GM12878 (cell line): ENCODE measurements at regions not wholly inside any gene's neighbourhood (a gene's known extent, or its start where the extent isn't known, plus 50 kb on each side); places are given as distances from the start of the nearest gene placed in this dataset.

Experiments
- ATAC-seq: fragments of 200-7000 bp; cut with Tn5 transposase; 3 replicates; pipeline ENCODE4 v1.9.1; 2020; ENCODE audit warnings: mild to moderate bottlenecking, moderate library complexity
- BruUV-seq: library from RNA; stranded (reverse); fragments of 400-500 nt; replicated peaks from 2 replicates; lab custom pipeline; 2021; lab: Mats Ljungman, UMichigan
- CTCF ChIA-PET: fragments of 300-600 bp; sonication (Branson Sonifier 250); formaldehyde crosslinking; extraction: SDS; loops from one replicate; lab custom pipeline; 2021; ENCODE audit warnings: inconsistent platforms; lab: Yijun Ruan, JAX
- POLR2A ChIA-PET: fragments of 350-600 bp; formaldehyde crosslinking; extraction: SDS; loops from one replicate; lab custom pipeline; 2021; ENCODE audit warnings: inconsistent platforms; lab: Charles Lee
- RAD21 ChIA-PET: fragments of 300-600 bp; sonication (Branson Sonifier 250); formaldehyde crosslinking; loops from one replicate; lab custom pipeline; 2023; ENCODE audit warnings: antibody characterized with exemption; ENCODE audit not compliant: unreplicated experiment; lab: Charles Lee
- SMC1A ChIA-PET: fragments of 300-600 bp; sonication (Branson Sonifier 250); formaldehyde crosslinking; loops from one replicate; lab custom pipeline; 2023; ENCODE audit not compliant: unreplicated experiment, uncharacterized antibody; lab: Charles Lee
- DNase-seq: peaks from one replicate; pipeline ENCODE4 v3.0.0-alpha.2; 2011; ENCODE audit warnings: low read depth, low spot score
- FAIRE-seq: peaks from 3 replicates; lab custom pipeline; 2011; peaks lifted over from hg19 to GRCh38; lab: Jason Lieb, UNC
- H2AFZ ChIP-seq: 2 replicates; pipeline ENCODE4 v1.6.0; 2011; ENCODE audit warnings: low read depth, low read length, control low read depth; ENCODE audit not compliant: control insufficient read depth
- H3K27ac ChIP-seq: 2 replicates; pipeline ENCODE4 v1.5.1; 2011; ENCODE audit warnings: control low read depth; ENCODE audit not compliant: control insufficient read depth, insufficient read depth
- H3K27me3 ChIP-seq, 2 experiments: replicated peaks in 1 of 2; 2 replicates each; pipeline versions ENCODE4 v1.6.0 to v1.6.1; 2011; ENCODE audit warnings: low read length in 1 of 2; ENCODE audit not compliant: control insufficient read depth in 2 of 2, insufficient read depth in 2 of 2
- H3K36me3 ChIP-seq, 2 experiments: 2 replicates each; pipeline ENCODE4 v1.5.1; 2011; ENCODE audit warnings: low read length in 1 of 2; ENCODE audit not compliant: control insufficient read depth in 2 of 2, insufficient read depth in 2 of 2
- H3K4me1 ChIP-seq: 2 replicates; pipeline ENCODE4 v1.6.1; 2011; ENCODE audit warnings: mild to moderate bottlenecking, low read length, moderate library complexity, mixed read lengths; ENCODE audit not compliant: control insufficient read depth, insufficient read depth
- H3K4me2 ChIP-seq: 2 replicates; pipeline ENCODE4 v1.6.0; 2011; ENCODE audit warnings: control low read depth; ENCODE audit not compliant: control insufficient read depth, insufficient read depth
- H3K4me3 ChIP-seq: fragments of 200-600 bp; sonication (generic); 2 replicates; pipeline ENCODE4 v1.5.1; 2016
- H3K79me2 ChIP-seq: 2 replicates; pipeline ENCODE4 v1.6.0; 2011; ENCODE audit warnings: low read length; ENCODE audit not compliant: control insufficient read depth, insufficient read depth
- H3K9ac ChIP-seq: 2 replicates; pipeline ENCODE4 v1.8.0; 2011; ENCODE audit warnings: low read length, control low read depth, mixed read lengths; ENCODE audit not compliant: control insufficient read depth, insufficient read depth
- H3K9me3 ChIP-seq: replicated peaks from 3 replicates; pipeline ENCODE4 v1.5.1; 2011; ENCODE audit warnings: mild to moderate bottlenecking, low read length; ENCODE audit not compliant: control insufficient read depth, insufficient read depth
- H4K20me1 ChIP-seq: 2 replicates; pipeline ENCODE4 v1.6.0; 2011; ENCODE audit not compliant: control insufficient read depth, insufficient read depth
- ATF2 ChIP-seq: IDR thresholded peaks from 2 replicates; pipeline ENCODE4 v1.6.1; 2012; ENCODE audit warnings: low read length, inconsistent platforms
- ATF3 ChIP-seq: IDR thresholded peaks from 2 replicates; pipeline ENCODE4 v1.6.1; 2011; ENCODE audit warnings: low read depth, mild to moderate bottlenecking, low read length, moderate library complexity, borderline replicate concordance; ENCODE audit errors: extremely low read depth
- BHLHE40 ChIP-seq, 2 experiments: fragments of 450-650 bp in 1 of 2; IDR thresholded peaks; 2 replicates each; pipeline ENCODE4 v1.6.1; 2011 to 2017; ENCODE audit warnings: low read depth in 2 of 2, borderline replicate concordance in 1 of 2, improper control_type of control experiment in 1 of 2, low read length in 1 of 2, mild to moderate bottlenecking in 1 of 2
- HDAC6 ChIP-seq: fragments of 200-600 bp; sonication (generic); IDR thresholded peaks from one replicate; pipeline ENCODE4 v1.8.0; 2017; ENCODE audit warnings: antibody characterized with exemption; ENCODE audit not compliant: unreplicated experiment
- HSF1 ChIP-seq: fragments of 150-350 bp; IDR thresholded peaks from 2 replicates; pipeline ENCODE4 v1.6.1; 2014; ENCODE audit warnings: mild to moderate bottlenecking, low read depth, low read length
- LARP7 ChIP-seq: fragments of 450-650 bp; IDR thresholded peaks from 2 replicates; pipeline ENCODE4 v1.6.1; 2017; ENCODE audit warnings: mild to moderate bottlenecking
- NBN ChIP-seq: fragments of 450-650 bp; IDR thresholded peaks from 2 replicates; pipeline ENCODE4 v1.6.1; 2016
- NFXL1 ChIP-seq: fragments of 450-650 bp; IDR thresholded peaks from 2 replicates; pipeline ENCODE4 v1.6.1; 2017; ENCODE audit warnings: antibody characterized with exemption, mild to moderate bottlenecking, borderline replicate concordance
- NR2C2 ChIP-seq: IDR thresholded peaks from 2 replicates; pipeline ENCODE4 v1.6.1; 2011; ENCODE audit warnings: borderline replicate concordance, low read depth; ENCODE audit not compliant: control insufficient read depth, insufficient read length
- RAD51 ChIP-seq: fragments of 450-650 bp; IDR thresholded peaks from 2 replicates; pipeline ENCODE4 v1.6.1; 2016; ENCODE audit warnings: moderate library complexity, mild to moderate bottlenecking, inconsistent platforms
- SREBF2 ChIP-seq: IDR thresholded peaks from 2 replicates; pipeline ENCODE4 v1.6.1; 2012; ENCODE audit warnings: mild to moderate bottlenecking, low read length
- WGBS: methylation state at CpG from one replicate; pipeline ENCODE4 v1.1.6; 2016; ENCODE audit warnings: low lambda C conversion rate; ENCODE audit not compliant: insufficient replicate concordance, insufficient coverage; ENCODE audit errors: missing lambda C conversion rate; 5-methylcytosine and 5-hydroxymethylcytosine counted together
- in situ Hi-C: fragments of 300-500 bp; cut with MboI; formaldehyde crosslinking; loops from 9 replicates; pipeline ENCODE4 v1.14.3; 2018; ENCODE audit warnings: mixed read lengths
- intact Hi-C: fragments of 100-400 bp; cut with micrococcal nuclease; formaldehyde crosslinking; loops from one replicate; pipeline ENCODE4 v1.14.2; 2022; ENCODE audit not compliant: unreplicated experiment

- TF ChIP-seq ATF3 (no peak), HSF1 (no peak), SREBF2 (no peak), BHLHE40 (IDR thresholded peaks at IDR 0.05; ENCODE audit: borderline replicate concordance in 1 of 2, low read depth in 2 of 2, low read length in 1 of 2) (no peak), NBN (no peak), HDAC6 (no peak), ATF2 (no peak), NR2C2 (no peak), LARP7 (no peak), RAD51 (no peak), NFXL1 (no peak)
- 66% methylated on average over 3 of the region's 3 CpGs for WGBS
- ChIA-PET SMC1A (interaction anchor here (0.7 kb wide), 2 partner anchors 262 to 297 kb away, joined by 3 to 4 read pairs; no protein-coding TSS in a partner anchor), CTCF (interaction anchor here (0.7 to 1.5 kb wide), 2 partner anchors 265 to 836 kb away, joined by 3 to 4 read pairs; no protein-coding TSS in a partner anchor), RAD21 (no interaction called here), POLR2A (no interaction called here)
- Histone ChIP-seq H3K9me3 (no peaks in the 10 kb centered on the region), H3K27ac (no peak overlapping the region), H3K4me2 (no peak overlapping the region), H3K36me3 (no peaks in the 10 kb centered on the region), H3K27me3 (no peaks in the 10 kb centered on the region), H3K4me3 (no peak overlapping the region), H4K20me1 (no peaks in the 10 kb centered on the region), H2AFZ (no peak overlapping the region), H3K4me1 (no peaks in the 10 kb centered on the region), H3K9ac (no peak overlapping the region), H3K79me2 (no peaks in the 10 kb centered on the region)
- ATAC-seq (no peak), DNase-seq (no peak), FAIRE-seq (no peak)
- in situ Hi-C loops (no loop called here), intact Hi-C loops (no loop called here)
- no TSS peak for BruUV-seq
Observed at GRCh38 chr5:103497781-103498180, 64.8 kb downstream of the NUDT12 start.
